Uterus (tissue), 2 donors: ENCODE measurements at regions not wholly inside any gene's neighbourhood (a gene's known extent, or its start where the extent isn't known, plus 50 kb on each side); places are given as distances from the start of the nearest gene placed in this dataset.

Experiments used
- POLR2A ChIP-seq, 2 donors: fragments of 450-650 bp; IDR thresholded peaks; one replicate each; pipeline ENCODE4 v1.6.1; 2016; ENCODE audit warnings: antibody characterized with exemption in 2 of 2, mild to moderate bottlenecking in 1 of 2, moderate library complexity in 1 of 2
- TF ChIP-seq, protein P1 (sequence below), 4 experiments: fragments of 200-600 bp in 2 of 4; fragments of 450-650 bp in 2 of 4; sonication (generic) in 2 of 4; IDR thresholded peaks; one replicate each; pipeline ENCODE4 v1.5.1; 2016 to 2019; ENCODE audit warnings: antibody characterized with exemption in 4 of 4, mild to moderate bottlenecking in 2 of 4, moderate library complexity in 1 of 4

DNA sequence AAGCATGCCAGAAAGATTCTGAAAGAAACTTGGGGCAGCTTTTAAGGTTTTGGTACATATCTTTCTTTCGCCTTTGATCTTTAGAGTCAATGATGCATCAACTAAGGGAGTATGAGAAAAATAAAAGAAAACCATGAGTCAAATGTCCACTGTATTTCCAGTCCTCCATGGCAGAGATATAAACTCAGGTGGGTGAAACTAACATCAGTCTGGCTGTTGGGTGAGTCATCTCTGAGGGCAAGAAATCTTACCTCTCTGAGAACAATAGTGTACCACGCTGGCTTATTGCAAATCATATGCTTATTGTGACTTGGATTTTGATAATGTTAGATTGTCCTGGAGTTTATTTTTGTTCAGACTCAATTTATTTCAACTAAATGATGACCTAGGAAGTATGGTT lies 521.0 kb downstream of the PLCL1 start:
- TF ChIP-seq, protein P1, sequence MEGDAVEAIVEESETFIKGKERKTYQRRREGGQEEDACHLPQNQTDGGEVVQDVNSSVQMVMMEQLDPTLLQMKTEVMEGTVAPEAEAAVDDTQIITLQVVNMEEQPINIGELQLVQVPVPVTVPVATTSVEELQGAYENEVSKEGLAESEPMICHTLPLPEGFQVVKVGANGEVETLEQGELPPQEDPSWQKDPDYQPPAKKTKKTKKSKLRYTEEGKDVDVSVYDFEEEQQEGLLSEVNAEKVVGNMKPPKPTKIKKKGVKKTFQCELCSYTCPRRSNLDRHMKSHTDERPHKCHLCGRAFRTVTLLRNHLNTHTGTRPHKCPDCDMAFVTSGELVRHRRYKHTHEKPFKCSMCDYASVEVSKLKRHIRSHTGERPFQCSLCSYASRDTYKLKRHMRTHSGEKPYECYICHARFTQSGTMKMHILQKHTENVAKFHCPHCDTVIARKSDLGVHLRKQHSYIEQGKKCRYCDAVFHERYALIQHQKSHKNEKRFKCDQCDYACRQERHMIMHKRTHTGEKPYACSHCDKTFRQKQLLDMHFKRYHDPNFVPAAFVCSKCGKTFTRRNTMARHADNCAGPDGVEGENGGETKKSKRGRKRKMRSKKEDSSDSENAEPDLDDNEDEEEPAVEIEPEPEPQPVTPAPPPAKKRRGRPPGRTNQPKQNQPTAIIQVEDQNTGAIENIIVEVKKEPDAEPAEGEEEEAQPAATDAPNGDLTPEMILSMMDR (IDR thresholded peaks at IDR 0.05), result no peak
- TF ChIP-seq POLR2A (IDR thresholded peaks at IDR 0.05), result no peak
